BE2C (cell line): ENCODE measurements at regions not wholly inside any gene's neighbourhood (a gene's known extent, or its start where the extent isn't known, plus 50 kb on each side); places are given as distances from the start of the nearest gene placed in this dataset.
"Not testable (repeated sequence)": the region's sequence is repeated elsewhere in the genome, so short reads cannot be mapped to it uniquely, and the experiment has no call there.

Experiments
- DNase-seq: peaks from one replicate; pipeline ENCODE4 v3.0.0-alpha.2; 2020
- H3K27me3 ChIP-seq: fragments of 250-450 bp; sonication (Bioruptor Pico); 2 replicates; pipeline ENCODE4 v1.5.1; 2020; ENCODE audit warnings: mild to moderate bottlenecking
- H3K36me3 ChIP-seq: fragments of 250-450 bp; sonication (Bioruptor Pico); 2 replicates; pipeline ENCODE4 v1.5.1; 2020; ENCODE audit warnings: mild to moderate bottlenecking
- H3K4me1 ChIP-seq: fragments of 250-450 bp; sonication (Bioruptor Pico); 2 replicates; pipeline ENCODE4 v1.5.1; 2020
- H3K4me3 ChIP-seq: 2 replicates; pipeline ENCODE4 v1.5.1; 2011; ENCODE audit warnings: low read depth, low read length
- H3K9me3 ChIP-seq: fragments of 250-450 bp; sonication (Bioruptor Pico); 2 replicates; pipeline ENCODE4 v1.5.1; 2020
- CTCF ChIP-seq: IDR thresholded peaks from 2 replicates; pipeline ENCODE4 v1.5.1; 2012; ENCODE audit warnings: mild to moderate bottlenecking, low read depth, low read length

DNA sequence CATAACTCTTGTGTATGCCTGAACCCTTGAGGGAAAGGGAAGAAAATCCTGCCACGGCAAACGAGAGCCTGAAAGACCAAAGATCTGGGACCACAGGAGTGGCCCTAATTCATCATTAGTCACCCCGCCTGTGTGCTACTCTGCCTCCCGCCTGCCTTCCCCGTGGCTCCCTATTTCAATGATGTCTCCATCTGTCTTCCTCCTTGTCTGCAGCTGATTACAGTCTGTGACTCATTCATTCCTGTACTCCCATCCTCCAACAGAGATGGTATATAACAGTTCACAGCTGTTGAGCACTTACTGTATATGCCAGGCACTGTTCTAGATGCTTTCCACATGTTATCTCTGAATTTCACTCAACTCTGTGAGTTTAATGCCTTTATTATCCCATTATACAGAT lies 96.6 kb downstream of the SEC16B start:
- Histone ChIP-seq H3K4me3 (no peak overlapping the region), H3K27me3 (no peaks in the 10 kb centered on the region), H3K4me1 (no peaks in the 10 kb centered on the region), H3K36me3 (no peaks in the 10 kb centered on the region), H3K9me3 (no peaks in the 10 kb centered on the region)
- TF ChIP-seq CTCF, result no peak
- DNase-seq, result no peak

DNA sequence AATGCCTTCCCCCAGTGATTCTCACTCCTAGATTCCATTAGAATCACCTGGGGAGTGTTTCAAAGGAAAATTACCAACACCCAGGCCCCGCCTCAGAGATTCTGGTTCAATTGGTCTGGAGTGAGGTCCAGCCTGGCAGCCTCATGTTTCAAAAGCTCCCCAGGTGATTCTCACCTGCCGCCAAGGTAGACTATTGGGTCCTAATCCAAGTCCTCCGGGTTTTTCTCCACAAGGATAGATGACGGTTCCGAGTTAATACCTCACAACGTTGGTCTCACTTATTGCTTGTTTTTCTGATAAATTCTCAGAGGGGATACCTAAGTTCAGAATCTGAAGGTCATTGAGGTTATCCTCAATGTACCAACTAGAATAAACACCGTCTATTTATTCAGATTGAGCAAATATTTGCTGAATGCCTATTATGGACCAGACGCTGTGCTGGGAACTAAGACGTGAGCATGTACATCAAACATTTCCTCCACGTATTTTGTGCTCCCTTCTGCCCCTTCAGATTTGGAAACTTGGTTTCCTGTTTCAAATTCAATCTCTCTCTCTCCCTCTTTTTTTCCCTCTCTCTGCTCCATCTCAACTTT lies 97.5 kb downstream of the SEC16B start:
- Histone ChIP-seq H3K27me3 (no peaks in the 10 kb centered on the region), H3K9me3 (no peaks in the 10 kb centered on the region), H3K4me1 (no peaks in the 10 kb centered on the region), H3K4me3 (no peak overlapping the region), H3K36me3 (no peaks in the 10 kb centered on the region)
- no peak for DNase-seq
- TF ChIP-seq CTCF, result no peak

- no peaks in the 10 kb centered on the region for H3K4me1 ChIP-seq
- H3K4me3 ChIP-seq, result no peak overlapping the region
- H3K9me3 ChIP-seq, result no peaks in the 10 kb centered on the region
- no peaks in the 10 kb centered on the region for H3K36me3 ChIP-seq
- no peak for TF ChIP-seq CTCF
- H3K27me3 ChIP-seq, result no peaks in the 10 kb centered on the region
- DNase-seq, result no peak
Measured at GRCh38 chr1:177871613-177872307, 98.1 kb downstream of the SEC16B start.

DNA sequence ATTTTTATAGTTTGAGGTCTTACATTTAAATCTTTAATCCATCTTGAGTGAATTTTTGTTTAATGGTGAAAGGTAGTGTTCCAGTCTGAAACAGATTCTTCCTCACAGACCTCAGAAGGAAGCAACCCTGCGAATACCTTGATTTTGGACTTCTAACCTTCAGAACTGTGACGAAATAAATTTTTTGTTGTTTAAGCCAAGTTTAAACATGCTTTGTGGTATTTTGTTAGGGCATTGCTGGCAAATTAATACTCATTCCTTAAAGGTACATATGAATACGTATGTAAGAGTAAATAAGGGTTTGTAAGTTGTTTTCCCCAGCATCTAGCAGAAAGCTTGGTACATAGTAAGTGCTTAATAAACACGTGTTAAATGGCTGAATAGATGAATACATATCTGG lies 100.3 kb downstream of the SEC16B start:
- no peak for DNase-seq
- no peaks in the 10 kb centered on the region for H3K36me3 ChIP-seq
- H3K27me3 ChIP-seq, result no peaks in the 10 kb centered on the region
- H3K4me1 ChIP-seq, result no peaks in the 10 kb centered on the region
- no peak for TF ChIP-seq CTCF
- H3K4me3 ChIP-seq, result no peak overlapping the region
- no peaks in the 10 kb centered on the region for H3K9me3 ChIP-seq

GRCh38 chr1:177869011-177869410 lies 100.8 kb downstream of the SEC16B start:
- not testable (repeated sequence) for DNase-seq, H3K9me3 ChIP-seq, H3K27me3 ChIP-seq, H3K4me3 ChIP-seq, H3K36me3 ChIP-seq, H3K4me1 ChIP-seq

DNA sequence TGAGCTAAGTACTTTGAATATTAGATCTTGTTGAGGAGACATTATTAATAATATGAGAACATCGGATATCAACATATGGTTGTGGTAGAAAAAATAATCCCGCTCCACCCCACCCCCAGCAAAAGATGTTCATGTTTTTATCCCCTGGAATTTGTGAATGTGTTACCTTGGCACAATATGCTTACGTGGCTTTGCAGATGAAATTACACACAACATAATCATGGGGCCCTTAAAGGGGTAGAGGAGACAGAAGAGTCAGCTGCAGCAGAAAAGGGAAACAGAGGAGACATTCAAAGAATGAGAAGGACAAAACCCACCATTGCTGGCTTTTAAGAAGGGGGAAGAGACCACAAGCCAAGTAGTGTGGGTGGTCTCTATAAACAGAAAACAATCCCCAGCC lies 104.1 kb downstream of the SEC16B start:
- TF ChIP-seq CTCF, result no peak
- Histone ChIP-seq H3K36me3 (no peaks in the 10 kb centered on the region), H3K4me3 (no peak overlapping the region), H3K9me3 (no peaks in the 10 kb centered on the region), H3K27me3 (no peaks in the 10 kb centered on the region), H3K4me1 (no peaks in the 10 kb centered on the region)
- no peak for DNase-seq
